Type B pancreatic cell (in vitro differentiated cells): ENCODE measurements at regions not wholly inside any gene's neighbourhood (a gene's known extent, or its start where the extent isn't known, plus 50 kb on each side); places are given as distances from the start of the nearest gene placed in this dataset.

Experiments used
- DNase-seq: peaks from one replicate; pipeline ENCODE4 v3.0.0; 2021; ENCODE audit warnings: mixed read lengths; ENCODE audit not compliant: unreplicated experiment; ENCODE audit errors: extremely low spot score
- H3K27ac Mint-ChIP-seq: 2 replicates; pipeline ENCODE4 v1.8.0; 2021; ENCODE audit warnings: mild to moderate bottlenecking, mixed read lengths
- H3K27me3 Mint-ChIP-seq: 2 replicates; pipeline ENCODE4 v1.8.0; 2021; ENCODE audit warnings: mixed read lengths
- H3K36me3 Mint-ChIP-seq: 2 replicates; pipeline ENCODE4 v1.8.0; 2021; ENCODE audit warnings: mixed read lengths
- H3K4me1 Mint-ChIP-seq: one replicate; pipeline ENCODE4 v1.8.0; 2021; ENCODE audit warnings: mixed read lengths; ENCODE audit not compliant: unreplicated experiment
- H3K4me3 Mint-ChIP-seq: 2 replicates; pipeline ENCODE4 v1.8.0; 2021; ENCODE audit warnings: mild to moderate bottlenecking, mixed read lengths
- H3K9me3 Mint-ChIP-seq: 2 replicates; pipeline ENCODE4 v1.8.0; 2021; ENCODE audit warnings: mixed read lengths
- TF ChIP-seq, protein P1 (sequence below): fragments of 200-600 bp; sonication (generic); conservative IDR thresholded peaks from 2 replicates; pipeline ENCODE4 v1.5.0; 2021; ENCODE audit warnings: antibody characterized with exemption, mild to moderate bottlenecking

DNA sequence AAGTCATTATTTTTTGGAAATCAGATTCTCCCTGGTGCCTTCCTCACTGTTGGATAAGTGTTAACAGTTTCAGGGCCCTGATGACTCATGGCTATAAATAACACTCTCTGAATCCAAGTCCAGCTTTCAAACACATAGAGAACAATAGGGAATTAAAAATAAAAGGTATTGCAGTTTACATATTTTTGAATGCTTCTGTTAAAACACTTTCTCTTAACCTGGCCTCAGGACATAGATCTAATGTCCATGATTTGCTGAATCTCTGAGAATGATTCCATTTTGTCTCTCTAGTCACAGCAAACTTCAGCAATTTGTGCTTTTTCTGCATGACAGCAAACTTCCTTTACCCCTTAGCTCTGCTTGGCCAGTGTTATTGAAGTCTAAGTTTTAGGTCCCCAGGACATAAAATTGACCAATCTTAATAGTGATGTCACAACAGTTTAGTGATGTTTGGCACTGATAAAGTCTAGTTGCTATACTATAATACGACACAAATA, 1192.4 kb upstream of the CITED2 start:
- Mint-ChIP-seq H3K4me3 (no peak overlapping the region), H3K27ac (no peak overlapping the region)

DNA sequence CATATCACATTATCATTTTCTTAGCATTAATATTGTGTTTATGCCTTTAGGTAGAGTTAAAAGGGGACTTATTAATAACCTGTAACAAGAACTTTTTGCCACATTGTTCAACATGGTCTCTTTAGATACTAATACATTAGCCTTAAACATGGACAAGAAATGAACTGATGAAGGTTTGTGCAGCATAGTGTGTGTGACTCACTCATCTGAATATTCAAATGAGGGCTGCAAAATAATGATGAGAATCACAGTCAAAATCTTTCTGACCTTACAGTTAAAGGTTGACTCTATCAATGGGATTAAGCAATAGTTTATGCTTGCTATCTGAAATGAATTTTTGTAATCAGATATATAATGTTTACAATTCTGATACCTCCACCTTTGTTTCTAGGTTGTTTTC, 1189.3 kb upstream of the CITED2 start:
- no peaks in the 10 kb centered on the region for H3K9me3 Mint-ChIP-seq
- DNase-seq, result no peak

More for the DNA sequence above, 1192.4 kb upstream of the CITED2 start:
- TF ChIP-seq, protein P1, sequence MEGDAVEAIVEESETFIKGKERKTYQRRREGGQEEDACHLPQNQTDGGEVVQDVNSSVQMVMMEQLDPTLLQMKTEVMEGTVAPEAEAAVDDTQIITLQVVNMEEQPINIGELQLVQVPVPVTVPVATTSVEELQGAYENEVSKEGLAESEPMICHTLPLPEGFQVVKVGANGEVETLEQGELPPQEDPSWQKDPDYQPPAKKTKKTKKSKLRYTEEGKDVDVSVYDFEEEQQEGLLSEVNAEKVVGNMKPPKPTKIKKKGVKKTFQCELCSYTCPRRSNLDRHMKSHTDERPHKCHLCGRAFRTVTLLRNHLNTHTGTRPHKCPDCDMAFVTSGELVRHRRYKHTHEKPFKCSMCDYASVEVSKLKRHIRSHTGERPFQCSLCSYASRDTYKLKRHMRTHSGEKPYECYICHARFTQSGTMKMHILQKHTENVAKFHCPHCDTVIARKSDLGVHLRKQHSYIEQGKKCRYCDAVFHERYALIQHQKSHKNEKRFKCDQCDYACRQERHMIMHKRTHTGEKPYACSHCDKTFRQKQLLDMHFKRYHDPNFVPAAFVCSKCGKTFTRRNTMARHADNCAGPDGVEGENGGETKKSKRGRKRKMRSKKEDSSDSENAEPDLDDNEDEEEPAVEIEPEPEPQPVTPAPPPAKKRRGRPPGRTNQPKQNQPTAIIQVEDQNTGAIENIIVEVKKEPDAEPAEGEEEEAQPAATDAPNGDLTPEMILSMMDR, result no peak
- no peaks in the 10 kb centered on the region for H3K36me3 Mint-ChIP-seq
- peaks cover 3% of the 10 kb centered on the region for H3K4me1 Mint-ChIP-seq
- H3K9me3 Mint-ChIP-seq, result no peaks in the 10 kb centered on the region
- DNase-seq, result no peak
- H3K27me3 Mint-ChIP-seq, result no peaks in the 10 kb centered on the region

DNA sequence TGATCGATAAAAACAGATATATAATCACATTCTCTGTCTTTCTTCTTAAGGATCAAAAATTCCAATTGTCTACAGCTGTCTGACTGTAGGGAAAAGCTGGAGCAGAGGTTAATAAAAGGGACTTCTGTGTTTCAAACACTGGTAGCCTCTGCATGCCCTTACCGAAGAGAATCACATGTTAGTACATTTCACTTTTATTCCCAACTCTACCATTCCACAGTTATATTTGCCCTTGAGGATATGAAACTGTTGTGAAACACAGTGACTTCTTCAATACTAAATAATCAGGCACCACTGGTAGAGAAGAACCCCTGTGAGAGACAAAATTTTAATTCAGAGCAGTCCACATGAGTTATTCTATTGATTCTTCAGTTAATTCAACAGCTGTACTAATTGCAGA, 1187.3 kb upstream of the CITED2 start:
- H3K9me3 Mint-ChIP-seq, result peaks cover 6% of the 10 kb centered on the region
- no peak overlapping the region for H3K27ac Mint-ChIP-seq
- H3K36me3 Mint-ChIP-seq, result no peaks in the 10 kb centered on the region
- no peaks in the 10 kb centered on the region for H3K27me3 Mint-ChIP-seq
- no peak for DNase-seq
- H3K4me3 Mint-ChIP-seq, result no peak overlapping the region
- TF ChIP-seq, protein P1, result no peak
- H3K4me1 Mint-ChIP-seq, result no peaks in the 10 kb centered on the region

More for the DNA sequence above, 1189.3 kb upstream of the CITED2 start:
- TF ChIP-seq, protein P1, result no peak
- Mint-ChIP-seq H3K4me1 (peaks cover 3% of the 10 kb centered on the region), H3K27ac (no peak overlapping the region), H3K36me3 (no peaks in the 10 kb centered on the region), H3K27me3 (no peaks in the 10 kb centered on the region), H3K4me3 (no peak overlapping the region)

DNA sequence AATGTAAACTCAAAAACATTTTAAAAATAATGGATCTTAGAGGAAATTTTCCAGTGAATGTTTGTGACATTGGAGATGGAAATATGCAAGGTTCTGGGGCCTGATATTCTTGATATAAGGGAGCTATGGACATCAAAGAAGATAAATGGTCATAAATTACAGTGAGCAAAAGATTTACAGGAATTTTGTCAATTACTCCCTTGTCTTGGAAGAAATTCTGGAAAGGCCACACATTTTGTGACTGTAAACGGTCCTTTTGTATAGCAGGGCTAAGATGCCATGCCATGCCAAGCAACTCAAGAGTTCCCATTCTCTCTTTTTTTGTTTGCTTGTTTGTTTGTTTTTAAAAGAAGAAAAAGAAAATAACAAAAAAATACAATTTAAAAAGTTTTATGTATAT, 1186.2 kb upstream of the CITED2 start:
- no peak for DNase-seq
- Mint-ChIP-seq H3K9me3 (peaks cover 6% of the 10 kb centered on the region), H3K36me3 (no peaks in the 10 kb centered on the region), H3K4me1 (no peaks in the 10 kb centered on the region), H3K27me3 (no peaks in the 10 kb centered on the region), H3K27ac (no peak overlapping the region), H3K4me3 (no peak overlapping the region)
- TF ChIP-seq, protein P1, result no peak

DNA sequence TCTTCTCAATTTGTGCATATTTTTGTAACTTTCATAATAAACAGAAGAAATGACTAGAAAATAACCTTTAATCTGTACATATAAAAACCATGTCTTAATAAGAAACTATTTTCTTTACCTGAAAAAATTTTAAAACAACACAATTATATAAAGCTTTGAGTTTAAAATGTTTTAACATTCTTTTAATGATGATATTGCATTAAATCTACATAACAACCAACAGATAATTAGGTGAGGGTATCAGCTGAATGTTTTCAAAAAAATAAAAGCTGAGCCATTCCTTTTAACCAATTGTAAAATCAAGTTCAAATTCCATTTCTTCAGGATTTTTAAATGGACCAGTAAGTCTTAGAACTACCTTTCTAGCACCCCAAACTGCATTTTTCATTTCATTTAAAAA, 1185.0 kb upstream of the CITED2 start:
- no peak for DNase-seq
- no peak overlapping the region for H3K27ac Mint-ChIP-seq
- peaks cover 6% of the 10 kb centered on the region for H3K9me3 Mint-ChIP-seq
- H3K36me3 Mint-ChIP-seq, result no peaks in the 10 kb centered on the region
- no peaks in the 10 kb centered on the region for H3K4me1 Mint-ChIP-seq
- TF ChIP-seq, protein P1, result no peak
- H3K4me3 Mint-ChIP-seq, result no peak overlapping the region
- no peaks in the 10 kb centered on the region for H3K27me3 Mint-ChIP-seq

DNA sequence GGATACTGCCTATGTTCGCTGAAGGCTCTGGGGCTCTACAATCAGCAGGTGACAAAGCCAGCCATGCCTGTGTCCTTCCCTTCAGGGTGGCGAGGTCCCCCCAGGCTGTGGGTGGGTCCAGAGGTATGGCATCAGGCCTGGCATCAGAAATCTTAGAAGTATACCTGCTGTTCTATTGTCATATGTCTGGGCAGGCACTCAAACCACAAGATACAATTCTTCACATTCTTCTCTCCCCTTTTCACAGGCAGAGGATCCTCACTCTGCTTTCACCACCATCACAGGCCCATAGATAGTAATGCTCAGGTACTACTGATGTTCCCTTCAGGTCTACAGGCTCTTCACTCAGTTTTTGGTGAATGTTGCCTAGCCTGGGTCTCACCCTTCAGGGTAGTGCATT, 1180.0 kb upstream of the CITED2 start:
- H3K9me3 Mint-ChIP-seq, result peaks cover 6% of the 10 kb centered on the region

More for the DNA sequence above, 1180.0 kb upstream of the CITED2 start:
- no peak overlapping the region for H3K27ac Mint-ChIP-seq
- TF ChIP-seq, protein P1, result no peak
- H3K4me3 Mint-ChIP-seq, result no peak overlapping the region
- DNase-seq, result no peak
- no peaks in the 10 kb centered on the region for H3K27me3 Mint-ChIP-seq
- no peaks in the 10 kb centered on the region for H3K36me3 Mint-ChIP-seq
- H3K4me1 Mint-ChIP-seq, result no peaks in the 10 kb centered on the region
